HG02852 (cell line): ENCODE measurements at regions not wholly inside any gene's neighbourhood (a gene's known extent, or its start where the extent isn't known, plus 50 kb on each side); places are given as distances from the start of the nearest gene placed in this dataset.

ENCODE experiments used
- ATAC-seq: cut with Tn5 transposase; IDR thresholded peaks from one replicate; pipeline ENCODE4 v1.9.1; 2021; ENCODE audit warnings: mild to moderate bottlenecking, moderate library complexity; ENCODE audit not compliant: unreplicated experiment

DNA sequence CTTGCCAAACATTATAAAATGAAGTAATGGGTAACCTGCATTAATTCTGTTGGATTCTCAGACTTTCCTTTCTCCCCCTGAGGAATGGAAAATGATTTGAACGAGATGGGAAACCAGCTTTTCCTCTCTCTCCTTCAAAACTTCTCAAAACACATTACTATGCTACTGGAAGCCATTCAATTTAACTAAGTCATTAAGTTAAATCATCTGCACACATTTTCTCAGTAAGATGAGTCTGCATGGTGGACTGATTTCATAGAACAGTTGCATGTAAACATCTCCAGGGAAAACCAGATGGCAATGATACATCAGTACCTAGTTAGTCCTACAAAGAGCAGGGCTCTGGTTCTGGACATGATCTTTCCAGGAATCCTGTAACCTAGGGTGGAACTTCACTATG is 59.9 kb downstream of the BMP4 start:
- ATAC-seq = no peak

DNA sequence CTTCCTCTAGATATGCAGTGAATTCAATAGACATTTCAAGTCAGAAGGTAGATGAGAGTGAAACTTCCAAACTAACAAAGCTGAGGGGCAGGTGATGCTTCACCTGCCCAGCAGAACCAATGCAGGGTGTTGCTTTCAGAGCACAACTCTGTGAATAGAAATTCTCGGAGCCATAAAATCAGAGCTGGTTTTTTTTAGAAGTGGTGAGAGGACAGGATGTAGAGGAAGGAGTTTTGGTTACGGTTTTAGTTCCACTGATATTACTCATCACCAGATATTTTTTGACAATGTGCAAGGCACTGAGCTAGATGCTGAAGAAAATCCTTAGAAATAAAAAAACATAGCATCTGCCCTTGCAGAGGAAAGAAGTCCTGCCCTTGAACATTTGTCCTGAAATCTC is 62.2 kb downstream of the BMP4 start:
- ATAC-seq = peak; percentile 94

DNA sequence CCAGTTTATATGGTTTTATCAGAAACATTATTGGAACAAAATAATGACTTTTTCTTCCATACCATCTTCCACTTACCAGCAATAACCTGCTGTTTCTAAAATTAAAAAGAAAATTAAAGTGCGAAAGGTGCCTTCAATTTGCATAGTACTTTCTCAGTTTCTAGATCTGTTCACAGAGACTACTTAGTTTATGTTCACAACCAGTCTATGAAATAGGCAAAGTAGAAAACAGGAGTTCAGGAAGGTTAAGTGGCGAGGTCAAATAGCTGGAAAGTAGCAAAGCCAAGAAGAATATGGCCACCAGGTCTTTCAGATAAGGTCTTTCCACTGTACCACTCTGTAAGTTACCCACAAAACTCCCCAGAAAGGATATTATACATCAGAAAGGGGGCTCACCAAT is 63.3 kb downstream of the BMP4 start:
- no peak for ATAC-seq

DNA sequence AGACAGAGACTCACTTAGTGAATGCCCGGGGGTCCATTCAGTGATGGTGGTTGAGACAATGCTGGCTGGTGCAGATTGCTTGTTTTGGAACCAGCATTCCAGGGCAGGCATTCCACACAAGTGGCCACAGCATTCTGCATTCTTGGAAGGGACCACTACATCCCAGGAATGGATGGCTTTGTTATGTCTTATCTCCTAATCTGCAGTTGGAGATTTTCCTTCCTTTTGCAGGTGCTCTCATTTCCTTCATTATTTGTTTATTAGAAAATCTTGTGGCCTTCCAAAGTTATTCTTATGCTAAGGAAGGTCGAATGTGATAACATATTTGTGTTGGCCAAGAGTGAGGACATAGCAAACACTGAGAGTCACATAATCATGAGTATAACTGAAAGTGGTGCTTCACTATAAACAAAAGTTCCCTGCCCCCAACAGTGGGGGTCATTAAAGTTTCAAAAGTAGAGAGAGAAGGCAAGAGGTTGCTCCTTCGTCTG is 66.0 kb downstream of the BMP4 start:
- ATAC-seq = no peak

DNA sequence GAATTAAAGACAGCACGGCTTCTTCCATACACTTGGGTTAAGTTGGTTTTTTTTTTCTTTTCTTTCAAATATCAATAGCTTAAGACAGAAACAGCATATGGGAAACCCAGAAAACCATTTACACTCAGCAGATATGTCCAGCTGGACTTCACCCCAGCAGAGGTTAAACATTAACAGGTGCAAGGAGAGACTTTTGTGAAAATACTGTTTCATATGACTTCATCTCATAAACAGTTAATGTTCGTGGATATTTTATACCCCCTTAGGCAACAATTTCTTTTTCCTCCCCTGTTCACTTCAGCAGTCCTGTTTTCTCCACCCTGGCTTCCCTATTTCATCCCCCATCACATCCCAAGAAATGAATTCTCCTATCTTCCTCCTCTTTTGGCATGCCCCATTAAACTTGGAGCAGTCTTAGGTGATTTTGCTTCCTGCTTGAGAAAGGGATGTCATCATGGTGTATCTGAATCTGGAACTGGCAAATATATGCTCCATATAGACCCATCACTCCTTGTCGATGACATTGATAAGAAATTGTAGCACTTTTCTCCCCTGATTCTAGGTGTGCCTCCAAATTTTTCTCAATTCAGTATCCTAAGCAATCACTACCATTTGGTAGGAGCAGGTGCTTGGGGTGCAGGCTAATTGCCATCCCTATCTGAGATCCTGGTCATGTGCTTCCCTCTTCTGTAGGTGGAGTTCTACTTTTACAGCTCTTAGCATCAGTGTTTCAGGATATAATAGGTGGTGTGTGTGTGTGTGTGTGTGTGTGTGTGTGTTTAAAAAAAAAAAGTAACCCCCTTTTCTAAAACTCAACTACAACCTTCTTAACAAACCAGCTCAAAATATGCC is 67.9 kb downstream of the BMP4 start:
- no peak for ATAC-seq

DNA sequence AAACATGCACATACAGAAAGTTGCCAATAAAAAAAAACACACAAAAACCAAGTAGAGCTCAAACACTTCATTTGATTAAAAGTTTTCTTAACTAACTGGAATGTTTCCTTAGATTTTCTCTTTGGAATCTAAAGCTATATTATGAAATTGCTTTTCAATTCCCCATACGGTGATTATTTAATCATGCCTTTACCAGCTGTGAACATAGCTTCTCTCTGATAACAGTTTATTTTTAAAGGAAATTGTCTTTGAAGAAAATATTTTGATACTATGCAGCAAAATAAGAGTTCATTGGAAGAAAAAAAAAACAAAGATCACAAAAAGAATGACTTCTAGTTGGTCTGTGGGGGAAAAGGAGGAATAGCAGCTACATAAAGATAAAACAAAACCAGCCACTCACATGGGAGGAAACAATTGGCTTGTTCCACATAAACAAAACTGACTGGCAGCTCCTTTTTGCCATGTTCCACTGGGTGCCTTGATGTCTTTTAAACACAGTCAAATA is 71.4 kb downstream of the BMP4 start:
- no peak for ATAC-seq

DNA sequence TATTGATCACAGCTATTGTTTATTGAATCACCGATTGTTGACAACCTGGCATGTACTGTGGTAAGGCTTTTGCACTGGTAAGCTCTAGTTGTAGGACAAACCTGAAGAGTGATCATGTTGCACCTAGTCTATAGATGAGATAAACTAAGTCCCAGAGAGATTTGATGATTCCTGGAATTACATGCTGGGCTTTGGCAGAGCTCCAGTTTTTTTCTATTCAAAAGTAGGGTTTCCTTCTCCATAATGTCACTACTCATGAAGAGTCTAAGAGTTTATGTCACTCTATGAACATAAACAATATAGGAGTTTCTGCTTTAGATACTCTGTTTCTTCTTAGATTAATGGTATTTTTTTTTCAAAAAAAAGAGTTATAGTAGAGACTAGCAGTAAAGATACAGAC is 72.0 kb downstream of the BMP4 start:
- ATAC-seq = no peak

DNA sequence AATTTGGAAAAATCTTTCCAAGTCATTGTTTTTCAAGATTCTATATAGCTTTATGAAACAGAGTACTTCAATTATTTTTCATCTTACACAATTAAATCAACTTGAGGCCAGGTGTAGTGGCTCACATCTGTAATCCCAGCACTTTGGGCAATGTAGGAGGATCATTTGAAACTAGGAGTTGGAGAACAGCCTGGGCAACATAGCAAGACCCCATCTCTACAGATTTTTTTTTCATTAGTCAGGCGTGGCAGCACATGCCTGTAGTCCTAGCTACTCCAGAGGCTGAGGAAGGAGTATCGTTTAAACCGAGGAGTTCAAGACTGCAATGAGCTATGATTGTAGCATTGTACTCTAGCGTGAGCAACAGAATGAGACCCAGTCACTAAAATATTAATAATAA is 72.9 kb downstream of the BMP4 start:
- no peak for ATAC-seq

DNA sequence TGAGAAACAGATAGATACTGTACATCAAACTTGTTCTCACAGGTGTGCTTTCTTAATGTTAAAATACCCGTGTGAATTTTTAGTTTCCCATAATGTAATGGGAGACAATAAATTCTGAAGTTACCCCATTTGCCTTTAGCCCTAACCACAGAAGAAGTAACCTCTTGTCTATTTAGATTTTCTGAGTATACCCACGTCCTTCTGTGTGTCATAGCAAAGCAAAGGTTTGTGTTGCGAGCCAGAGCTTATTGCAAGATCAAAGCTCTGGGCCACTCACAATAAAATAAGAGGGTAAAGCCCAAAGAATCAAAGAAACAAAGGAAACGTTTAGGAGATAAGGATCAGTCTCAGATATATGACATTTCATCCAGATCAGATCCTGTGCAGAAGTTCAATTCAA is 73.9 kb downstream of the BMP4 start:
- ATAC-seq = no peak

DNA sequence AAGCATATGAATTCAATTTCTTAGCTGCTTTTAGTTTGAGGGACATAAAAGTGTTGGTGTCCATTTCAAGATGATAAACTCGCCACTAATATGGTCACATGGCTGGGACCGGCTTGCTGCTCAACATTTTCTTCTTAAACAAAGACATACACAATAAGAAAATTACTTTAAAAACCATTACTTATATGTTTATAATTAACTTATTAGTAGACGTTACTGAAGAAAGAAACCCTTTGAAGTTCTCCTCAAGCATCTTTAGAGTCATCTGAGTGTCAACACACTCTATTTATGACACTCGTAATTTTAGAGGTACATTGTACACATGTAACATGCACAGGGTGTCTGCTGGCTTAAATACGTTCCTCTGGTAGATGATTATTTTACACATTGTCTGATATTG is 74.7 kb downstream of the BMP4 start:
- ATAC-seq = no peak

DNA sequence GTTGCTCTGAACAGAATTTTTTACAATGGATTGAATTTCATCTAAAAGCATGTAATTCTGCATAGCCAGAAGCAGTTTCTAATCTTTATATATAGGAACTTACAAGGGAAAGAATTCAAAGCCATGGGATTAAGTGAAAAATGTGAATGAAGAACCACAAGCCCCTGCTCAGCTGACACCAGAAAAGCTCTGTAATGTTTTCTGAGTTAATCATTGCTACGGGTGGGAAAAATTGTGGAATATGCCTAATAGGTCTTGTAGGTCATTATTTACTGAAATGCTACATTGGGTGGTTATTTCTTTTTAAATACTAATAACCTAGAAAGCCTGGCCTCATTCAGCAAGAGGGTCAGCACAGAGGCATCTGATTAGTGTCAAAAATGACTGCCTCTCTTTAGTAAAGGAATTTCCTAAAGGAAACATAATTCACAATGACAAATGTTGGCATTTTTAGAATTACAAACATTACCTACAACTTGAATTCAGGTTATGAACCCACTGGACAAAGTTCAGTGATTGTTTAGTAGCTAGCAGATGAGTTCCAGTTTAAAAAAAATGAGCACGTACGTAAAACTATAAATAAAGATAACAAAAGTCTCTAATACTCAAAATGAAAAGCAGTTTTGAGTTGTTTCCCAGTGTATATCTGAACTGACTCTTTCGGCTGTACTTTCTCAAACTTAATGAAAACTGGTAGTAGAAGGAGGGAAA is 75.3 kb downstream of the BMP4 start:
- no peak for ATAC-seq

DNA sequence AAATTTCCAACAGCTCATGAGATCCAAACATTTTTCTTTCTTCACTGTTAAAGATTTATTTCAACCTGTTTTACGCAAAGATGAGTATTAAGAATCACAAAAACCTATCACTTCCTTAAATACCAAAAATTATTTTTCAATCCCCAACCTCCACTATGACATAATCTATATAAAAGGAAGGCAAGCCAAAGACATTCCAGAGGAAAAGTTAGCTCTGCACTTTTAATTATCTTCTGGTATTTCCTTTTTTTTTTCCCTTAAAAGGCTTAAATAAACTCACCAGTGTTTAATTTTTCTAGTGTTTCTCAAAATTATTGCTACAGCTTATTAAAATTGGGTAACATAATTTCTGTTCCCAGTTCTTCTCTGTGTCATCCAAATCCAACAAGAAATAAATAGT is 75.9 kb downstream of the BMP4 start:
- ATAC-seq = no peak

DNA sequence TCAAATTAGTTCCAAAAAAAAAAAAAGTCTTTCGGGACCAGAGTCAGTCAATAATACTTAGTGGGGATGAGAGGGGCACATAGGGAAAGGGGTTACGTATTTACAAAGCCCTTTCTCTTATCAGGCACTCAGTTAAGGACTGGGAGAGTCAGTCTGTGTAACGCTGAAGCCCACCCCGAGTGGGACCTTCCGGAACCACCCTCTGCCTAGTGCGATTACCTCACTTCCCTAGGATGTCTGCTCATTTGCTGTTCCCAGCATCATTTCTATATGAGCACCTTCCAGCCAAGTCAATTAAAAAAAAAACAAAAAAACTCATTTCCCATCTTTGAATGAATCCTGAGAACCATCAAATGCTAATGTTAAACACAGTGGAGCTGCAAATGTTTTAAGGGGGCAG is 76.9 kb downstream of the BMP4 start:
- ATAC-seq = no peak

DNA sequence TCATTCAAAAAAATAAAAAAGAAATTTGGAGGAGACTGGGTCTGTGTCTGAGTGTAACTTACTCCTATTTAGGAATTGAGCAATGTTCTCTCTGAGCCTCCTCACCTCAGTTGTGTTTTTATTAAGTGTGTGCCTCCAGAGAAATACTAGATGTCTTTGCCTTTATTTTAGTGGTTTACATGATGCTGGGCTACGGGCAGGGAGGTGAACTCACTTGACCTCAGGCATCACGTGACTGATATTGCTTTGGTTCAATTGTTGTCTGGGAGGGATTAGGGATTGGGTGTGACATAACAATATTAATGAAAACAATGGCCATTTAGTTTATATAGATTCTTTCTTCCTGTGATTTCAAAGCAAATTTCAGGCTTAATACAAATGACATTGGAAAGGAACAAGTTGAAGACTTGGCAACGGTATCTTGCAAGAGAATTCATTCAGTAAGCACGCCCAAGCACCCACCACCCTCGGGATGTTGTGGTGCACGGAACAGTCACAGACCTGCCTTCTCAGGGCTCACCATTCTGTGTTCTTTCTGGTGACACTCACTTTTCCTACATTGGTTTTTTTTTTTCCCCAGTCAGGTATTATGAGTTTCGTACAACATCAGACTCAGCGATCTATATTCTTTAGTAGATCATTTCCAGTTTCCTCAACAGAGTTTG is 77.5 kb downstream of the BMP4 start:
- ATAC-seq = no peak

DNA sequence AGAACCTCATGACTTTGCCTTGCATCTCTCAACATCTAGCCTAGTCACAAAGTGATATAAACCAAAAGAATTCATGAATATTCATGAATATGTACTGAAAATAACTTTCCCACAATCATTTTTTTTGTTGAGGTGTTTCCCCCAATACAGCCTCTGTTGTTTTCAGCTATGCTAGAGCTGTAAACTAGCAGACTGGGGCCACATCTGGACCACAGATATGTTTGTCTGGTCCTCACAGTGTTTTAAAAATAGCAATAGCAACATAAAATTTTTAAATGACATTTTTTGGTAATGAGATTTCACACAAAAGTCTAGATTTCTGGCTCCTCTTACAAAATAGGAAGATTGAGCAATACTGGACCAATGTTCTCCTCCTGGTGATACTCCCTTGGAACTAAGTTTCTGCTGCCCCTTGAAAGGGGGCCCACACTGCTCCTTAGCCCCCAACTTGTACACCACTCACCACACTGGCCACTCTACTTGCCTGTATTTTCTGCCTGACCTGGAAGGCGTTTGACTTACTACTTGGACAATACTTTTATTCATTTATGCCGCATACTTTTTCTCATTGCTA is 81.2 kb downstream of the BMP4 start:
- ATAC-seq = no peak

DNA sequence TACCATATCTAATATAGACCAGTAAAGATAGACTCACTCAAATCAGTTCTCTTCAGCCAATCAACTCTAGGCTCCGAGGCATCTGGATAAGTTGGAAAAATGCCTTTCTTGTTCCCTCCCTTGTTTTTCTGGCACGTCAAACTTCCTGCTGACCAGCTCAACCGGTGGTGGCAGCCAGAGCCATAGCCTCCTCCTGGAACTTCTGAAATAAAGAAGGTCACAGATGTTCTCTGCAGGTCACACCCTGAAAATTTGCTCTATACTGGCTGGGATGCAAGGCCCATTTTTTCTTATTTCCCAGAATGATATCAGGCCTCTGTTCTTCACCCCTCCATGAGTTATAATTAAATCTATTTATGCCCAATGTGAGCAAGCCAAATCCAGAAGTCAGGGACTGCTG is 81.9 kb downstream of the BMP4 start:
- ATAC-seq = no peak

DNA sequence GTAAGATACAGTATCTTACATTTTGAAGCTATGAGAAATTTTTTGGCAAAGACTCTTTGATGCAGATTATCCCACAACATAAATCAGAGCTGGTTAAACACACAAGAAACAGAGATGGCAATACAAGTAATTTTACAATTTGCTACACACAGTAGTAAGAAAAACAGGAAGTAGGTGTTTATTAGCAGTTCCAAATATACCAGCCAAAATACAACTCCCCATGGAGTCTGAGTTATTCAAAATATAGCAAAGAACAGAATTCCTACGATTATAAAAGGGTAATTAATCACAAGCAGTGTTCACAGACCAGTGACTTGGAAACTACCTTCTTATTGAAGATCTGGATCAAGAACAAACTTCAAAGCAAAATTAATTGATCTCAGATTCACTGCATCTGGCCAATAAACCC is 83.9 kb downstream of the BMP4 start:
- ATAC-seq = no peak

DNA sequence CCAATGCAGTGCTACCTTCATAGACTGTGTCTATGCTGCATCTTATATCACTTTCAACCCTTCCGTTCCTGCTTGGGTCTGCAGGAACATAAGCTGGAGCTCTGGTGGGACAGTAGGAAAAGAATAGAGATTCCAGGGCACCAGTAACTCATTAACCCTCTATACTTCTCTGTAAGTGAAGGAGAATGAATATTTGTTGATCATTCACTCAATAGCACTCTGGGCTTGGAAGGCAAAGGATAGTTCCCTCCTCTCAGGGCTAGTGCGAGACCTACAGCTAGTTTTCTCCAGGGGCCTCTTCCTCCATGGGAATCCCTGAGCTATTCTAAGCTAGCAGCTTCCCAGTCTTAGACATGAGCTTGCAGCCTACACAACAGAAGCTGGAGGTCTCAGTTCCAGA is 84.7 kb downstream of the BMP4 start:
- ATAC-seq = no peak

DNA sequence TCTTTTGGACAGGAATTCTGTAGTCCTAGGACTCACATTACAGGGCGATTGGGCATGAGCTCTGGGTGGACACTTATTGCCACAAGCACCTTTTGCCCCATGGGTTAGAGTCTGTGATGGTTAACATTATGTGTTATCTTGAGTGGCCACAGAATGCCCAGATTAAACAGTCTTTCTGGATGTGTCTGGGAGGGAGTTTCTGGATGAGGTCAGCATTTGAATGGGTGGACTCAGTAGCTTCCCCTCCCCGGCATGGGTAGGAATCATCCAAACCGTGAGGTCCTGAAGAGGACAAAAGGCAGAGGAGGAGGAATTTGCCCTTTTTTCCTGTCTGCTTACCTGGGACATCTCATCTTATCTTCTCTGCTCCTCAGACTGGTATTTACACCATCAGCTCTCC is 85.6 kb downstream of the BMP4 start:
- no peak for ATAC-seq

DNA sequence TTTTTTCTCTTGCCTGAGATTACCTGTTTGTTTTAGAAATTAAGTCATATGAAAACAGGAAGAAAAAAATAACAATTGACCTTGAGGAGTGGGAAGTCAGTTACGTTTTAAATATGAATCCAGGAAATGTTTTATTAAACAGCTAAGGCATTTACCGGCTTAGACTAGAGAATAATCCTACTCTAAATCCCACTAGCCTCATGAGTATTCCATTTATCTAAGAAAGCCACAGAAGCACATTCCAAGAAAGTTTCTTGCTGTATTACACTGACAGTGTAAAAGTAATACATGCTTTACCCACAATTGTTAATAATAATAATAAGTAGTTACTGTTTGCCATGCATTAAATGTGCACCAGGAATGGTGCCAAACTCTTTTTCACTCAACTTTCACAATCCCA is 90.9 kb downstream of the BMP4 start:
- ATAC-seq = no peak

DNA sequence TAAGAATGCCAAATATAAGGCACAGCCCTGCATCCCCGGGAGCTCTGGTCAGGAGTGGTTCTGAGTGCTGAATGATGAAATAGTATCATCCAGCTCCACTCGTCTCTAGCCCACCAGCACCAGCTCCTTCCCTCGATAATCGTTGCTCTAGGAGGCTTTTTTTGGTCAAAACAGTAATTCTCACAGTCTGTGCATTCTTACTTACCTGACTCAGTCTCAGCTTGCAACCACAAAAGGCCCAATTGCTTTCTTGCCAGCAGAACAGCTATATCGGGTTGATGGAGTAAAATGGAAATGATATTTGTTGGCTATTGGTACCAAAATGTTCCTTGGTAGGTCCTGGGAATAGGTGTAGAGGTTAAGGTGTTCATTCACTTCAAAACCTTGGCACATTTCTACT is 94.8 kb downstream of the BMP4 start:
- ATAC-seq = no peak
